ENCODE measurements at regions not wholly inside any gene's neighbourhood (a gene's known extent, or its start where the extent isn't known, plus 50 kb on each side); places are given as distances from the start of the nearest gene placed in this dataset.

DNA sequence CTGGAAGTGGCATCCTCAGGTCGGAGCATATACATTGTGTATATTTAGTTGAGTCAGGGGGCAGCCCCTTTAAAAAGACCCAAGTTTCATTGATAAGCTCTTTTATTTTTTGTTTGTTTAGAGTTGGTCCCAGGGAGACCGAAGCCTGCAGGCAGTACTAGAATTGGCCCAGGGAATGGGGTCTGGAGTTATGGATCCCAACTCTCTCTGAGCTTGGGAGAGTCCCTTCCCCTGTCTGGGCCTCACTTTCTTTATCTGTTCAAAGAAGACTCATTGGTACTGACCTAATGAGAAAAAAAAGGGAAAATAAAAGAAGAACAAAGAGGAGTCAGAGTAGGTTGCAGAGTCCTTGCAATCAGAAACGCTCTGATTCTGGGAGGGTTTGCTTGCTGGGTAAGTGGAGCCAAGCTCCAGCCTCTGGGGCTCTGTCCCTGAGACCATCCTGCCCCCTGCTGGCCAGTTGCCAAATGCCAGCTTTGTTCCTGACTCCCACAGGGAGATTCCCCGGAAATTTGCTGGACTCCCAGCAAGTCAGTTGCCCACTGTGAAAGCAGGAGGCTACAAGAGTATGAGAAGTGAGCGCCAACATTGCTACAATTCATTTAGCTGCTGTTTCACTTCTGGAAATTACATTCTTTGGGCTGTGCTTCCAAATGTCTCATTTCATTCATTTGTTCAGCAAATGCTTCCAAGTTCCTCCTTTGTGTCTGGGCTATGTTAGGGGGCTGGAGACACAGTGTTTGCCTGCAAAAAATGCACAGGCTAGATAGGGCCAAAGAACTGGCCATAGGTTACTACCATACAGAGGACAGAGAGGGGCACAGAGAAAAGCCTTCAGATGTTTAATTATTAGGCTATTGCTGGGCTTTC lies 156.2 kb downstream of the MELK start:
- H3K4me3 Mint-ChIP-seq, result no peak overlapping the region
- peak; percentile 33 to 52 for ATAC-seq
- peaks cover 0 to 7% (median 0%) of the 10 kb centered on the region in 4 donors for H3K4me1 Mint-ChIP-seq
- H3K36me3 Mint-ChIP-seq, result no peaks in the 10 kb centered on the region
- H3K27ac Mint-ChIP-seq, result no peak overlapping the region
- POLR2A ChIA-PET, result interaction anchor here (1.0 kb wide), 1 partner anchor 538 kb away, joined by 3 read pairs; the partner anchor contains the start of gene CLTA
- H3K27me3 Mint-ChIP-seq, result peaks cover 0 to 3% (median 0%) of the 10 kb centered on the region in 5 donors
- H3K9me3 Mint-ChIP-seq, result no peaks in the 10 kb centered on the region
- DNase-seq, result peak; percentile 24 to 73 (median 50)

GRCh38 chr9:36729906-36730305 lies 157.2 kb downstream of the MELK start:
- DNase-seq, result no peak
- no peaks in the 10 kb centered on the region for H3K36me3 Mint-ChIP-seq
- H3K27me3 Mint-ChIP-seq, result peaks cover 0 to 3% (median 0%) of the 10 kb centered on the region in 5 donors
- no peak overlapping the region for H3K27ac Mint-ChIP-seq
- ATAC-seq, result no peak
- H3K9me3 Mint-ChIP-seq, result no peaks in the 10 kb centered on the region
- POLR2A ChIA-PET, result no interaction called here
- H3K4me3 Mint-ChIP-seq, result no peak overlapping the region
- peaks cover 0 to 7% (median 0%) of the 10 kb centered on the region in 4 donors for H3K4me1 Mint-ChIP-seq

DNA sequence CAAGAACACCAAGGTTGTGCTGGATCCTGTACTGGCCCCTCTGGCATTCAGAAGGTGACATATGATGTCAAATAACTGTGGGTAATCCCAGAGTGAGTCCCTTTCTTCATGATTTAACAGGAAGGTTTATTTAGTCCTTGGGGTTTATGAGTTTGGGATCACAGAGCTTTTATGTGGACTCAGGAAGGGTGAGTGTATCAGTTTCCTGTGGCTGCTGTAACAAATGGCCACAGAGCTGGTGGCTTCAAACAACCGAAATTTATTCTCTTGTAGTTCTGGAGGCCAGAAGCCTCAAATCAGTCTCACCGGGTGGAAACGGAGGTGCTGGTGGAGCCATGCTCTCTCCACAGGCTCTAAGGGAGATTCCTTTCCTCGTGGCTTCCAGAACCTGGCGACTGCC lies 157.7 kb downstream of the MELK start:
- no peak overlapping the region for H3K27ac Mint-ChIP-seq
- POLR2A ChIA-PET, result no interaction called here

GRCh38 chr9:36731068-36731956 lies 158.6 kb downstream of the MELK start:
- H3K4me3 Mint-ChIP-seq, result no peak overlapping the region
- DNase-seq, result no peak
- ATAC-seq, result no peak
- POLR2A ChIA-PET, result no interaction called here
- H3K36me3 Mint-ChIP-seq, result no peaks in the 10 kb centered on the region
- peaks cover 0 to 7% (median 0%) of the 10 kb centered on the region in 4 donors for H3K4me1 Mint-ChIP-seq
- no peaks in the 10 kb centered on the region for H3K9me3 Mint-ChIP-seq
- peaks cover 0 to 9% (median 3%) of the 10 kb centered on the region in 5 donors for H3K27me3 Mint-ChIP-seq
- no peak overlapping the region for H3K27ac Mint-ChIP-seq

More for the DNA sequence above, 157.7 kb downstream of the MELK start:
- Mint-ChIP-seq H3K4me3 (no peak overlapping the region), H3K27me3 (peaks cover 0 to 3% (median 0%) of the 10 kb centered on the region in 5 donors), H3K36me3 (no peaks in the 10 kb centered on the region), H3K9me3 (no peaks in the 10 kb centered on the region), H3K4me1 (peaks cover 0 to 7% (median 0%) of the 10 kb centered on the region in 4 donors)
- no peak for ATAC-seq
- DNase-seq, result no peak

GRCh38 chr9:36734737-36735136 lies 162.0 kb downstream of the MELK start:
- DNase-seq, result no peak
- Mint-ChIP-seq H3K4me3 (no peak overlapping the region), H3K27me3 (peaks cover 3 to 26% (median 19%) of the 10 kb centered on the region in 5 donors), H3K36me3 (peaks cover 0 to 2% (median 0%) of the 10 kb centered on the region in 3 donors), H3K4me1 (peaks cover 0 to 7% (median 2%) of the 10 kb centered on the region in 4 donors), H3K27ac (no peak overlapping the region), H3K9me3 (no peaks in the 10 kb centered on the region)
- no peak for ATAC-seq
- POLR2A ChIA-PET, result no interaction called here

DNA sequence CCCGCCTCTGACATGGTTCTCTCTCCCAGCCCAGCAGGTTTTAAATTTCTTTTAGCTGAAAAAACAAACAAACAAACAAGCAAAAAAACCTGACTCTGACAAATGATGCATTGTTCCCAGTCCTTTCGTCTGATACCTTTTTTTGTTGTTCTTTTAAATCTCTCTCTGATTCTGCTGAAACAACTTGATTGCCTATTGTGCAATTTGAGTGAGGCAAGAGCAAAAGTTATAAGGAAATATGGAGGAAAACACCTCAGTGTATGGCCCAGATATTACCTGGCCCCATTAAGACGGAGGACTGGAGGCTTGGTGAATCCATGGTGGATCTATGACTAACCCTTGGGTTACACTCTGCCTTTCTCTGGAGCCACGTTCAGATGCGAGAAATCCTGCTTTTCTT lies 164.0 kb downstream of the MELK start:
- ATAC-seq (no peak), DNase-seq (no peak)
- peaks cover 20 to 45% (median 37%) of the 10 kb centered on the region in 5 donors for H3K27me3 Mint-ChIP-seq
- no peak overlapping the region for H3K4me3 Mint-ChIP-seq
- no peak overlapping the region for H3K27ac Mint-ChIP-seq
- peaks cover 0 to 7% (median 0%) of the 10 kb centered on the region in 9 donors for H3K9me3 Mint-ChIP-seq
- peaks cover 0 to 2% (median 0%) of the 10 kb centered on the region in 3 donors for H3K36me3 Mint-ChIP-seq
- POLR2A ChIA-PET, result no interaction called here
- H3K4me1 Mint-ChIP-seq, result peaks cover 3 to 8% (median 6%) of the 10 kb centered on the region in 4 donors

- ATAC-seq (no peak), DNase-seq (no peak)
- peaks cover 23 to 60% (median 47%) of the 10 kb centered on the region in 5 donors for H3K27me3 Mint-ChIP-seq
- no peak overlapping the region for H3K4me3 Mint-ChIP-seq
- H3K4me1 Mint-ChIP-seq, result peaks cover 3 to 8% (median 6%) of the 10 kb centered on the region in 4 donors
- POLR2A ChIA-PET, result no interaction called here
- peaks cover 0 to 7% (median 0%) of the 10 kb centered on the region in 9 donors for H3K9me3 Mint-ChIP-seq
- peaks cover 0 to 2% (median 0%) of the 10 kb centered on the region in 3 donors for H3K36me3 Mint-ChIP-seq
- H3K27ac Mint-ChIP-seq, result peak overlapping the region in 1 of 10 donors; percentile 4
These were observed 165.8 kb downstream of the MELK start for GRCh38 chr9:36738318-36738976.

DNA sequence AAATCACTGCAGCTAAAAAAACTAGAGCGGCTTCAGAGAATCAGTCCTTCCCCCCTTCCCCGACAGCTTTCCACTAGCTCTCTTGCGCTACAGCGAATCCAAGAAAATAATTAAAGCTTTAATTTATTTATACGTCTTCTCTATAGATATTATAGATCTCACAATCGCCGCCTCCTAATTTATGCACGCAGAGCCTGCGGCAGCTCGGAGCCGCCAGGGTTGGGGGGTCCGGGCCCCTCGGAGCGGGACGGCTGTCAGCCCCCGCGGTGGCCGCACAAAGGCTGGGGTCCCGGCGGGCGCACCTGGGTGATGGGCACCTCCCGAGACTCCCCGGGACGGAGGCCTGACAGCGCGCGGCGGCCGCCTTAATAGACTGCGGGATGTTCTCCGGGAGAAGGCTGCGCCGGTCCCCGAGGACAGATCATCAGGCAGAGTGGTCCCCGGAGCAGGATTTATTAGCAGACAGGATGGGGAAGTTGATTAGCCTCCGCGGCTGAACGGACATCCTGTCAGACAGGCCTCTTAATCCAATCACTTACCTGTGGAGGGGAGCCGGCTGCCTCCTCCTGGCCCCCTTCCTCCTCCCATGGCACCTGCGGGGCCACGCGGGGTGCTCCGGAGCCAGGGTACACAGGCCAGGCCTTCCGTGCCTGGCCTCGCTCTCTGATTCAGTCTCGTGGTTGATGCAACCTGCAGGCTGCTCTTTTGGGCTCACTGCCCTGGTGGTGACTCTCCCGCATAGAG lies 166.8 kb downstream of the MELK start:
- POLR2A ChIA-PET, result no interaction called here
- Mint-ChIP-seq H3K4me1 (peaks cover 3 to 8% (median 6%) of the 10 kb centered on the region in 4 donors), H3K4me3 (peak overlapping the region in 4 of 10 donors; percentile 1 to 62 (median 14)), H3K9me3 (peaks cover 0 to 7% (median 0%) of the 10 kb centered on the region in 9 donors), H3K27ac (no peak overlapping the region), H3K27me3 (peaks cover 23 to 65% (median 47%) of the 10 kb centered on the region in 5 donors), H3K36me3 (peaks cover 0 to 2% (median 0%) of the 10 kb centered on the region in 3 donors)
- DNase-seq (no peak), ATAC-seq (no peak)

DNA sequence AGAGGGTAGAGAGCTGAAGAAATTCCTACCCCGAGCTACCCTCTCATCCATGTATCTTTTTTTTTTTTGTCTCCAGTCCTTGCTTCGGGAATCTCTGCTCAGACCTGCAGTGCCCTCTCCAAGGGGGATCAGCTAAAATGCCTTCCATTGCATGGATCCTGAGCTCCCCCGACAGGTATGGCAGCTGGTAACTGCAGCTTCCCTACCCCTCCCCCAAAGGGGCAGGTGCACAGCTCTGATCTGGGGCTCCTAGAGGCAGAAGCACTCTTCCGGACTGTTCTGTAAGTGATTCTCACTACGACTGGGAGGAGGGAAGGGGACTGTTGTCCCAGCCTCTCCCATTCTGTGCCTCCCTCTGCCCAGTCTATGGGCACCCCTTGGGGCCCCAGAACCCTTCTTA lies 169.6 kb downstream of the MELK start:
- Mint-ChIP-seq H3K27ac (no peak overlapping the region), H3K4me3 (no peak overlapping the region), H3K4me1 (peaks cover 3 to 8% (median 6%) of the 10 kb centered on the region in 4 donors), H3K36me3 (peaks cover 0 to 2% (median 0%) of the 10 kb centered on the region in 3 donors), H3K27me3 (peaks cover 30 to 71% (median 49%) of the 10 kb centered on the region in 5 donors), H3K9me3 (peaks cover 0 to 7% (median 0%) of the 10 kb centered on the region in 9 donors)
- no peak for DNase-seq
- POLR2A ChIA-PET, result no interaction called here
- no peak for ATAC-seq

DNA sequence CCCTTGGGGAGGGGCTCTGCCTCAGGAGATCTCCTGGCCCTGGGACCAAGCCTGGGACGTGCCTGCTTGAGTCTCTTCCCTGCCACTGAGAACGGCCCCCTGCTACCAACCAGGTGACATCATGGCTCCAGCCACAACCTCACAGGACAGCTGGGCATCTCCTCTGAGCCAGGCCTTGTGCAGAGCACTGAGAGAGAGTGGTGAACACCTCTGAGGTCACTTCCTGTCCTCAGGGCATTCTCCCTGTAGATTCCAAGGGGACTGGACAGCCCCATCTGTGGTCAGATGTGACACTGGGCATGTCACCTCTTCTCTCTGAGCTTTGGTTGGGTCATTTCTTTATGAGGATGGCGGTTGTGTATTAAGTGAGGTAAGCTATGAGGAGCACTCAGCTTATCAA lies 172.0 kb downstream of the MELK start:
- Mint-ChIP-seq H3K36me3 (no peaks in the 10 kb centered on the region), H3K27me3 (peaks cover 36 to 77% (median 52%) of the 10 kb centered on the region in 5 donors), H3K4me1 (peaks cover 3 to 8% (median 6%) of the 10 kb centered on the region in 4 donors), H3K27ac (peak overlapping the region in 1 of 10 donors; percentile 25), H3K4me3 (no peak overlapping the region), H3K9me3 (peaks cover 0 to 9% (median 0%) of the 10 kb centered on the region in 9 donors)
- DNase-seq, result no peak
- POLR2A ChIA-PET, result no interaction called here
- no peak for ATAC-seq

DNA sequence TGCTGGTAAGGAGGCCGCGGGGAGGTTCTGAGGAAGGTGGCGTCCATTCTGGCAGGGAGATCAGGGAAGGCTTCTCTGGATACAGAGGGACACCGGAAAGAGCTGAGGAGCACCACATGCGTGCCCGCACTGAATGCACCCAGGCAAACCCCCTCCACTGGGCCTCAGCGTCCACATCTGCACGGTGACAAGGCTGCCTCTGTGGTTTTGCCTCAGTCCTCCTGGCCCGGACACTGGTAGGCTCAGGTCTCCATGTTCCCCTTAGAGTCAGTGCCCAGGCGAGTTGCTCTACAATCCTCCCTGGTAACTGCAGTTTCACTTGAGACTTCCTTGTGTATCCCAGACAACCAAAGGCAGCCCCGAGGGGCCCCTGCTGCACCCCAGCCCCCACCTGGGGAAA lies 173.3 kb downstream of the MELK start:
- peaks cover 0 to 1% (median 0%) of the 10 kb centered on the region in 4 donors for H3K4me1 Mint-ChIP-seq
- H3K4me3 Mint-ChIP-seq, result no peak overlapping the region
- POLR2A ChIA-PET, result no interaction called here
- peaks cover 33 to 77% (median 48%) of the 10 kb centered on the region in 5 donors for H3K27me3 Mint-ChIP-seq
- no peak overlapping the region for H3K27ac Mint-ChIP-seq
- no peaks in the 10 kb centered on the region for H3K36me3 Mint-ChIP-seq
- no peak for ATAC-seq
- DNase-seq, result no peak
- peaks cover 0 to 3% (median 0%) of the 10 kb centered on the region in 9 donors for H3K9me3 Mint-ChIP-seq
